ENCODE measurements at regions not wholly inside any gene's neighbourhood (a gene's known extent, or its start where the extent isn't known, plus 50 kb on each side); places are given as distances from the start of the nearest gene placed in this dataset.
A peak's percentile ranks its signal among the peaks of the same experiment; 100 is the strongest.

DNA sequence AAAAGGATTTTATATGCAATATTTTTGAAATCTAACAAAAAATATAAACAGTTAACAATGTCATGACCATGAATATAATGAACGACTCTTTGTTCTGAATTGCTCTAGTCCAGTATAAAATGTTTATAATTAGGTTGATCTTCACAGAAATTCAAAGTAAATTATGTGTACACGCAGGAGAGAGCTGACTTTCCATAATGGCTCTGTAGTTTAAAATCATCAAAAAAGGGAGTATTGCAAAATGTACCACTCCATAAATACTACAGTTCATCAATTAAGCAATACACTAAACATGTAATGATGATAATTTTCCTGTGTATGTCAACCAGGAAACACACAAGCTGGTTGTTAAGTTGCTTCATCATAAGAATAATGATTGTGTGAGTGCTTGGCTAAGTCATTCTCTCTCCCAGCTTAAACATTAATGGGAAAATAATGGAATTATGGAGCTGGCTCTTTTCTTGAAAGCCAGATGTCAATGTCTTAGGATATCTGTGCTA is 189.5 kb upstream of the PLEKHG7 start:
- 0 out of 2 replicates have a peak, but pooled peaks cover 5% of the 10 kb centered on the region for H3K4me1 ChIP-seq (ENCODE audit: insufficient read depth, low read length)
- H3K9ac ChIP-seq (ENCODE audit: low read length) = no peak overlapping the region
- no peak for TF ChIP-seq EZH2phosphoT487 (IDR thresholded peaks at IDR 0.05; ENCODE audit: borderline replicate concordance, low read length)
- no peaks in the 10 kb centered on the region for H3K36me3 ChIP-seq (ENCODE audit: low read depth, low read length)
- no peaks in the 10 kb centered on the region for H3F3A ChIP-seq (ENCODE audit: low read length, unreplicated experiment)
- H3K9me3 ChIP-seq (ENCODE audit: low read length) = no peaks in the 10 kb centered on the region
- no peaks in the 10 kb centered on the region for H3K27me3 ChIP-seq (ENCODE audit: low read length)
- ChIA-PET CTCF (no interaction called here), POLR2A (ENCODE audit: unreplicated experiment) (interaction anchor here (0.6 kb wide), 1 partner anchor 792 kb away, joined by 3 read pairs; no protein-coding TSS in a partner anchor)
- intact Hi-C loops (cut with micrococcal nuclease) = no loop called here
- no peak for DNase-seq
- H3K9me2 ChIP-seq (replicated peaks; ENCODE audit: low read length) = no peaks in the 10 kb centered on the region
- H4K20me1 ChIP-seq (ENCODE audit: low read length) = no peaks in the 10 kb centered on the region
- H2AFZ ChIP-seq (ENCODE audit: low read length) = no peak overlapping the region
- ATAC-seq = no peak
- H3K79me2 ChIP-seq (ENCODE audit: low read length) = no peaks in the 10 kb centered on the region
- H3K4me3 ChIP-seq (ENCODE audit: low read length) = no peak overlapping the region
- no peak overlapping the region for H3K27ac ChIP-seq (ENCODE audit: low read length)
- no TSS peak for BruUV-seq (replicated peaks)
- H3K4me2 ChIP-seq (ENCODE audit: low read length) = no peak overlapping the region

DNA sequence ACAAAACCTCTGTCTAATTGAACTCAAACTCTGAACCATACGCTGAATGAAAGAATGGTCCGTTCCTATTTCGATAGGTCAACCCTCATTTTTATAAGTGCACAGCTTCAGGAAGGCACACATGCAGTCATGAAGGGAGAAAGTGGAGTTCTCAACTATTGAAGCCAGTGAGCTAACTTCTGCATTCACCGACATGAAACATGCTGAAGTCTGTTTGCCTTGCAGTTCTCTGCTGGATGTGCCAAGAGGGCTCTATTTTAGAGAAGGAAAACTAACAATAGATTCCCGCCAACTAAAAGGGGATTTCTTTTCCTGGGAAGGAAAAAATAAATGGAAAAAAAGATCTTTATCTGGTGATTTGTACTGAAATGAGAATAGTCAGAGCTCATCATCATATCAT is 191.0 kb upstream of the PLEKHG7 start:
- no TSS peak for BruUV-seq (replicated peaks)
- Histone ChIP-seq H3K9ac (ENCODE audit: low read length) (no peak overlapping the region), H3K4me1 (ENCODE audit: insufficient read depth, low read length) (0 out of 2 replicates have a peak, but pooled peaks cover 5% of the 10 kb centered on the region), H3K27me3 (ENCODE audit: low read length) (no peaks in the 10 kb centered on the region), H3K9me3 (ENCODE audit: low read length) (no peaks in the 10 kb centered on the region), H3K9me2 (replicated peaks; ENCODE audit: low read length) (no peaks in the 10 kb centered on the region), H3F3A (ENCODE audit: low read length, unreplicated experiment) (no peaks in the 10 kb centered on the region), H3K27ac (ENCODE audit: low read length) (no peak overlapping the region), H3K4me2 (ENCODE audit: low read length) (no peak overlapping the region), H2AFZ (ENCODE audit: low read length) (no peak overlapping the region), H3K79me2 (ENCODE audit: low read length) (no peaks in the 10 kb centered on the region), H4K20me1 (ENCODE audit: low read length) (no peaks in the 10 kb centered on the region), H3K4me3 (ENCODE audit: low read length) (no peak overlapping the region), H3K36me3 (ENCODE audit: low read depth, low read length) (no peaks in the 10 kb centered on the region)
- ChIA-PET POLR2A (ENCODE audit: unreplicated experiment) (no interaction called here), CTCF (no interaction called here)
- ATAC-seq (no peak), DNase-seq (no peak)
- TF ChIP-seq, protein P1, sequence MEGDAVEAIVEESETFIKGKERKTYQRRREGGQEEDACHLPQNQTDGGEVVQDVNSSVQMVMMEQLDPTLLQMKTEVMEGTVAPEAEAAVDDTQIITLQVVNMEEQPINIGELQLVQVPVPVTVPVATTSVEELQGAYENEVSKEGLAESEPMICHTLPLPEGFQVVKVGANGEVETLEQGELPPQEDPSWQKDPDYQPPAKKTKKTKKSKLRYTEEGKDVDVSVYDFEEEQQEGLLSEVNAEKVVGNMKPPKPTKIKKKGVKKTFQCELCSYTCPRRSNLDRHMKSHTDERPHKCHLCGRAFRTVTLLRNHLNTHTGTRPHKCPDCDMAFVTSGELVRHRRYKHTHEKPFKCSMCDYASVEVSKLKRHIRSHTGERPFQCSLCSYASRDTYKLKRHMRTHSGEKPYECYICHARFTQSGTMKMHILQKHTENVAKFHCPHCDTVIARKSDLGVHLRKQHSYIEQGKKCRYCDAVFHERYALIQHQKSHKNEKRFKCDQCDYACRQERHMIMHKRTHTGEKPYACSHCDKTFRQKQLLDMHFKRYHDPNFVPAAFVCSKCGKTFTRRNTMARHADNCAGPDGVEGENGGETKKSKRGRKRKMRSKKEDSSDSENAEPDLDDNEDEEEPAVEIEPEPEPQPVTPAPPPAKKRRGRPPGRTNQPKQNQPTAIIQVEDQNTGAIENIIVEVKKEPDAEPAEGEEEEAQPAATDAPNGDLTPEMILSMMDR (conservative IDR thresholded peaks at IDR 0.05; ENCODE audit: low read depth, low read length) = no peak
- TF ChIP-seq EZH2phosphoT487 (IDR thresholded peaks at IDR 0.05; ENCODE audit: borderline replicate concordance, low read length) (no peak), EZH2 (IDR thresholded peaks at IDR 0.05; ENCODE audit: low read length, unreplicated experiment) (no peak)
- intact Hi-C loops (cut with micrococcal nuclease) = no loop called here

DNA sequence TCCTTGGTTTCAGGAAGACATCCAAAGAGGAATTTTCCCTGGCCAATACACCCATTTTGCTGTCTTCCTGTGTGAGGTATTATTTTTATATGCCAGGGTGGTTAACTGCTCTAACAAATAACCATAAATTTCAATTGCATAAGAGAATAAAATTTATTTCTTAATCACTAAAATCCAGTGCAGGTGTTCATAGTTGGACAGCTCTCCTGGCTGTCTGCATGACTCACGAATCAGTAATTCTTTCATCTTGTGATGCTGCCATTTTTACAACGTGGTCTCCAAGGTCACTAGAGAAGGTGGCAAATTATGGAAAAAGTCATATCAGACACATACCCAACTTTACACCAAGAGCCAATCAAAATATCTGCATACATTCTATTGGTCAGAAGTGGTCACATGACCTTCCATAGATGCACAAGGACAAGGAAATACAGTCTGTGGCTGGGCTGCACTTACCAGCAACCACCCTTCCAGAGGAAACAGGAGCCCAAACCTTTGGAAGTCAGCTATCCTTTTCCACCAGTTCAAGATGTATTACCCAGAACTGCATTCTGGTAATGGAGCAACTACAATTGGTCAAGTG is 193.5 kb upstream of the PLEKHG7 start:
- Histone ChIP-seq H3F3A (ENCODE audit: low read length, unreplicated experiment) (no peaks in the 10 kb centered on the region), H3K9me3 (ENCODE audit: low read length) (no peaks in the 10 kb centered on the region), H3K27me3 (ENCODE audit: low read length) (no peaks in the 10 kb centered on the region), H3K36me3 (ENCODE audit: low read depth, low read length) (no peaks in the 10 kb centered on the region), H3K4me3 (ENCODE audit: low read length) (no peak overlapping the region), H3K79me2 (ENCODE audit: low read length) (no peaks in the 10 kb centered on the region), H3K4me2 (ENCODE audit: low read length) (no peak overlapping the region), H3K4me1 (ENCODE audit: insufficient read depth, low read length) (no peaks in the 10 kb centered on the region), H4K20me1 (ENCODE audit: low read length) (no peaks in the 10 kb centered on the region), H3K9ac (ENCODE audit: low read length) (no peak overlapping the region), H2AFZ (ENCODE audit: low read length) (no peak overlapping the region), H3K27ac (ENCODE audit: low read length) (no peak overlapping the region), H3K9me2 (replicated peaks; ENCODE audit: low read length) (no peaks in the 10 kb centered on the region)
- ChIA-PET CTCF (no interaction called here), POLR2A (ENCODE audit: unreplicated experiment) (interaction anchor here (0.7 kb wide), 1 partner anchor 1702 kb away, joined by 3 read pairs; no protein-coding TSS in a partner anchor)
- DNase-seq (peak; percentile 40), ATAC-seq (peak; percentile 24)
- no TSS peak for BruUV-seq (replicated peaks)
- intact Hi-C loops (cut with micrococcal nuclease) = no loop called here
- TF ChIP-seq, protein P1 (conservative IDR thresholded peaks at IDR 0.05; ENCODE audit: low read depth, low read length) = no peak
- TF ChIP-seq EZH2 (IDR thresholded peaks at IDR 0.05; ENCODE audit: low read length, unreplicated experiment) (no peak), EZH2phosphoT487 (IDR thresholded peaks at IDR 0.05; ENCODE audit: borderline replicate concordance, low read length) (no peak)
